ENCODE measurements at regions not wholly inside any gene's neighbourhood (a gene's known extent, or its start where the extent isn't known, plus 50 kb on each side); places are given as distances from the start of the nearest gene placed in this dataset.

DNA sequence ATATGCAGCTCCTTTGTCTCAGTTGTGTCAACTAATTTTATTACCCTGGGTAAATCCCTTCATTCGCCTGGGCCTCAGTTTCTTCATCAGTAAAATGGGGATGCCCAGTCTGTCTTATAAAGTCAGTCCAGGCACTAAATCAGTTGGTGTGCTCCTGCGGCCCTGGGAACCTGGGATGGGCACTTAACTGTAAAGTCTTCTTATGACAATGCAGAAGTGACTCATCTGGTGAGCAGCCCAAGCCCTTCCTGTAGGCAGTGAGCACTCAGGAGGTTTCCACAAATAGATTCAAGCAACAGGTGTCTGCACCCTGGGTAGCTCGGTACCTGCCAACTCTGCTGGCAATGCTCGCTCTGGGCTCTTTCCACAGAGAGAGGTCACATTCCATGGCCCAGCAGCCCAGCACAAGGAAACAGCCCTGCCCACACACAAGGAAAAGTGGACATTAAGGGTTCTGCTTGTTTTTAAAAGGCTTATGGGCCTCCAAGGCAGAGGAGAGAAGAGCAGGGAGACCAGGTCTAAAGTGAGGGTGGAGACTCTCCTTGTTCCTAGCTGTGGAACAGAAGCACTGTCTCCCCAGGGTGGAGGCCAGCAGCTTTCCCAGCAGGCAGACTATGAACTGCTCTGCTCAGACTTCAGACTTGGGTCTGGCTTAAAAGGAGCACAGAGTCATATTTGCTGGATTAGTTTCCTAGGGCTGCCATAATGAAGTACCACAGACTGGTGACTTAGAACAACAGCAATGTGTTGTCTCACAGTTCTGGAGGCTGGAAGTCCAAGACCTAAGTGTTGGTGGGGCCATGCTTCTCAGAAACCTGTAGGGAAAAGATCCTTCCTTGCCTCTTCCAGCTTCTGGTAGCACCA, 89.7 kb upstream of the ADRA1B start:
- DNase-seq: peak; percentile 4

- DNase-seq: no peak
Observed at GRCh38 chr5:159827861-159828260, 88.4 kb upstream of the ADRA1B start.

DNA sequence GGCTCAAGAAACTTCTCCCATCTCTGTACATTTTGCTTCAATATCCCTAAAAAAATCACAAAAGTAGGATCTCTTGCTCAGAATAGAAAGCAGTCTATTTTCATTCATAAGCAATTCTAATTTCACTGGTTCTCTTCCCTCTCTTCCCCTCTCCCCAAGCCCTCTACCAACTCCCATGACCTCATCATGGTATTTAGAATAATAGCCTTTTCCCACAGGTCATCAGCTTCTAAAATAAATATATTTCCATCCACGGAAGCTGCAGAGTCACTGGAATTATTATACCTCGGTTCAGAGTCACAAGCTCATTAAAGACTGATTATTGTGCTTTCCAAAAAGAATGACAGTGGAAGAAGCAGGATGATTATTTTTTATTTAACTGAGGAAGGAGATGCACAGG, 84.2 kb upstream of the ADRA1B start:
- no peak for DNase-seq

DNA sequence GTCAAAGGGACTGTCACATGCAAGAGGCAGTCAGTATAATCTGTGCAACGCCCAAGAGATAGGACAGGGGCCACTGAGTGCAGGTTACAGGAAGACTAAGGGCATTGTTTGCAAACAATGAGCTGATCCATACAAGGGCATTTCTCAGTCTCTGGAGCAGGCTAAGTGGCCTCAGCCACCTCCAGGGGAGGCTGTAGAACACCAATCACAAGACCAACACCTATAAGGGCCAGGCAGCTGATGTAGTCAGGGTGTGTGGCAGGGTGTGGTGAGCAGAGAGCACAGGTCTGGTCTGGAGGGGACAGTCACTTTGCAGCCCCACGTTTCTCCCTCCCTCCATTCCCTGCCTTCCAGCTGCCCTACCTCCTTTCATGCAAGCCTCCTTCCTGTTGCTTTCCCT, 83.2 kb upstream of the ADRA1B start:
- no peak for DNase-seq

DNA sequence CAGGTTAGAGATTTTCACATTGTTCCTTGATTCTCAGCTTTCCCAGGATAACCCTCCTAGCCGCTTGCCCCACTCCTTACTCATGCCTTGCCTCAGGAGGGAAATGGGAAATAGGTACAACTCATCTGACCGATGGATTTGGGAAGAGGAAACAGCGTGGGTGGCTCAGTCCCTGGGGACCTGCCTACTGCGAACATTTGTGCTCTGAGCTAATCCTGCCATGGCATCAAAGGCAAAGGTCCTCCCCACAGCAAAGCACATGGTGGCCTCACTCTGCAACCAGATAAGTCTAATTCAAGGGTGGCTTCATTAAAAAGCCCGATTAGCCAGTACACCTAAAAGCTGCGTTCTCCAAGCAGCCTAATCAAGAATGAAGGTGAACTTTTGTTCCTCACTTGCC, 82.4 kb upstream of the ADRA1B start:
- no peak for DNase-seq

DNA sequence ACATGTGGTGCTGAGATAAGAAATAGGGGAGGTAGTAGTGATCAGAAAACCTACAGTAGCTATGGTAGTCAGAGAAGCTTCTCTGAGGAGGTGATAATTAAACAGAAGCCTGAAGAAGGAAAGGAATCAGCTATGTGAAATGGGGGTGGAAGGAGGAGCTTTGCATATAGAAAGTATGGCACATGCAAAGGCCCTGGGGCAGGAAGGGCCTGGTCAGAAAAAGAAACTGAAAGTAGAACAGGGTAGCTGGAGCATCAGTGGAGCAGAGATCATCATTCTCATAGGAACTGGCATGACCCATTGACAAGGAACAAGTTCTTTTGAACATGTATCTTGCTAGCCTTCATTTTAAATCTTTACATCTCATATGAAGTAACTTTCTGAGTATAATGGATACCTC, 80.7 kb upstream of the ADRA1B start:
- no peak for DNase-seq

- no peak for DNase-seq
Observed at GRCh38 chr5:159836691-159837090, 79.6 kb upstream of the ADRA1B start.

- no peak for DNase-seq
Observed at GRCh38 chr5:159837860-159838259, 78.4 kb upstream of the ADRA1B start.

DNA sequence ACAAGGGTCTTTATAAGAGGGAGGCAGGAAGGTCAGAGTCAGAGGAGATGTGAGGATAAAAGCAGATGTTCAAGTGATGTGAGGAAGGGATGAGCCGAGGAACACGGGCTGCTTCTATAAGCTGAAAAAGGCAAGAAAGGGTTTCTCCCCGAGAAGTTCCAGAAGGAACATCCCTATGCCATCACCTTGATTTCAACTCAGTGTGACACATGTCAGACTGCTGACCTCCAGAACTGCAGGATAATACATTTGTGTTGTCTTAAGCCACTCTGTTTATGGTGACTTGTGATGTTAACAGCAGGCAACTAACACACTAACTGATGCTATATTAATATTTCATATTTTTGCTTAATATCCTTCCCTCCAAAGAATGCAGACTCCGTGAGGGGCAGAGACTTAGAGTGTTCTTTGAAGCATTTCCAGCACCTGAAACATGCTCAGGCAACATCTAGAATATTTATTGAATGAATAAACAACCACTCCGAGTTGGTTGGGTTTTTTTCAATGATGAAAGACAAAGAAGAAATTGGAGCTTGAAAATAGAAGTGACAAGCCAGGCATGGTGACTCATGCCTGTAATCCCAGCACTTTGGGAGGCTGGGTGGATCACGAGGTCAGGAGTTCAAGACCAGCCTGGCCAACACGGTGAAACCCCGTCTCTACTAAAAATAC, 77.6 kb upstream of the ADRA1B start:
- DNase-seq: no peak

DNA sequence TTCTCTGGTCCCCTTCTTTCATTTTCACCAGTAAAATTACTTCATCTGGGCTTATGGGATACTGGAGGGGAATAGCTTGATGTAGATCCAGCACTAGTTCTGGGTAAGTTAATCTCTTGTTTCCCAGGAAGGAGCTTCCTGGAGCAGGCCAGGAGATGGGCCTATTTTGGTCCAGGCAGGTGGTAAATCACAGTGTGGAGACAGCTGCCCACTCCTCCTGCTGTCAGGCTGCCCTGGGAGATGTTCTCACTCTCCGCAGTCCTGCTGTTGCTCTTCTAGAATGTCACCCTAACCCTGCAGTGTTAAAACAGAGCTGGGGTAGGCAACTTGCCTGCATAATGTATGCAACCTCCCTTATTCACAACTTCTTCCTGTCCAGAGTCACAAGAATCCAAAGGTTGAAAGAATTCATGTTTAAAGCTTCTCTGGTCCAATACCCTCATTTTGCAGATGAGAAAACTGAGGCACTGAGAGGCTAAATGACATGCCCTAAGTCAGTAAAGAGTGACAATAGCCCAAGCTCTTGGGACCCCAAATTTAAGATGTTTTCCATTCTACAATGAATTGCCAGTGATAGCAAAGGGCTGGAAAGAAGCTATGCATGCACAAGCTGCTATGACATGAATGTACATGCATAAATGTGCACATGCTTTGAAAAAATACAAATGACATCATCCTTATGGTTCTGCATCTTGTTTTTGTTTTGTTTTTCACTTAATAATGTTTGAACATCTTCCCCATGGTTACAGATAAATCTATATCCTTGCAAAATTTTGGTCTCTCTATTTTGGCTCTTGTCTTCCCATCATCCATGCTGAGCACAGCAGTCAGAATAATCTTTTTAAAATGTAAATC, 71.8 kb upstream of the ADRA1B start:
- no peak for DNase-seq

DNA sequence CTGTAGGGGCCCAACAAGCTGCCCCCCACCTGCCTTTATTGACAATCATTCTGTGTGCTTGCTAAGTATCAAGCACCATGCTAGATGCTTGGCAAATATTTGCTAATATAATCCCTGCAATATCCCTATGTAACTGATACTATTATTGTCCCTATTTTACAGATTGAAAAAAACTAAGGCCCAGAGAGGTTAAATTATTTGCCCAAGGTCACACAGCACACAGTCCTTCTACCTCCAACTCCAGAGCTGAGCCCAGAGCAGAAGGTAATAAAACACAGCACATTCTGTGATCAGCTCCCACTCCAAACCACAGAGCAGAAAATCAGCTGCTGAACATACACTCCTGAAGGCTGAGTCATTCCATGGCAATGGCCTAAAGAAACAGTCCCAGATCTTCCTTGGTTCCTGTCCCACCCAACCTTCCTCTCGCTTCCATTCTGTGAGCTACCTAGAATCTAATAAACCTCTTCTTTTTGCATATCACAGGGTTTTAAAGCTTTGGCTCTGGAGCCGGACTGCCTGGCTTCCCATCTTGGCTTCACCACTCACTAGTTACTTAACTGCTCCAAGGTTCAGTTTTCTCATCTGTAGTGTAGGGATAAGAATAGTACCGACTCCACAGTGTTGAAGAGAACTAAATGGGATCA, 66.7 kb upstream of the ADRA1B start:
- DNase-seq: no peak

DNA sequence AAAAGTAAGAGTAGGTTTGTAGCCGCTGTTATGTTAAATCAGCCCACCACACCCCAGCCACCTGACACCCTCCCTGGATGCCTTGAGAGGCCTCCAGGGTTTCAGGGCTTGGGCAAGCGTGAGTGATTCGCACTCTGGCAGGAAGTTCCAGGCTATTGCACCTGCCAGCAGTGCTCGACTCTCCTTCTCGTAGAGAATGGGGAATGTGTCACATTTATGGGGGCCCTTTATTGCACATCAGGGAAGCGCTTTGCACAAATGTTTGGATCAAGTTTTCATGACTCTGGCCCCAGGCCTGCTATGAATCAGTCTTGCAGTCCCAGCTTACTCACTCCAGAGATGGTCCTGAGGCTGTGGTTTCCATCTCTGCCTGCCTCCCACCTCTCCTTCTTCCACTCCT, 66.1 kb upstream of the ADRA1B start:
- no peak for DNase-seq

GRCh38 chr5:159851053-159851452, 65.2 kb upstream of the ADRA1B start:
- DNase-seq: no peak

DNA sequence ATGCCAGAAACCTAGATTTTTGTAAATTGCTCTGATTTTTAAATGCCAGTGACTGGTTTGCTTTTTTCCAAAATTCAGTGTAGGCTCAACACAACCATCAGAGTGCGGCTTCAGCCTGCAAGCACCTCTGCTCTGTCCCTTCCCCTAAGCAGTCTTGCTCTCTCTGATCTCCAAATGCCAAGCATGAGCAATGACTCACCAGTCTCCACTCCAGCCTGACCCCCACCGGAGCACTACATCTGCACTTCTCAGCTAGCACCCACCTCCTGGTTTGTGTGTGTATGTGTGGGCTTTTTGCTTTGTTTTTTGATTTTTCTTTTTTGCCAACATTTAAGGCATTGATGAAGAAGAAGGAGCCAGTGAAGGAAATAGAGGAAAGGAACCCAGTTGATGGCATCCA, 61.4 kb upstream of the ADRA1B start:
- no peak for DNase-seq

- DNase-seq: no peak
Observed at GRCh38 chr5:159855476-159856191, 60.6 kb upstream of the ADRA1B start.

GRCh38 chr5:159858871-159859270, 57.4 kb upstream of the ADRA1B start:
- no peak for DNase-seq

DNA sequence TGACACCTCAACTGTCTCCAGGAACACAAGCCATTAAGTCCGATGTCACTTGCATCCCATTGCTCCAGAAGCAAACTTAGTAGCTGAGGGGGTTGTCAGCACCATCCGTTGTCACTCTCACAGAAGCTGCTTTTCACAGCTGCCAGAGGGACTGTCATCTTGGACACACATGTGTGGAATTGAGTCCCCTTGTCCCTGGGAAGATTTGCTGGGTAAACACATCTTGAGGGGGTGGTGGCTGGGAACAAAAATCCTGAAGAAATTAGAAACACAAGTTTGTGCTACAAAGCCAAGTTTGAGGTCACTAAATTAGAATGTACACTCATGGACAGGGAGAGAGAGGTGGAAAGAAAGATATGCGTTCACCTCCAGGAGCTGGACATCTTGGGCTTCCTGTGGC, 55.2 kb upstream of the ADRA1B start:
- no peak for DNase-seq

GRCh38 chr5:159864885-159865691, 51.2 kb upstream of the ADRA1B start:
- DNase-seq: no peak

GRCh38 chr5:159866093-159866492, 50.2 kb upstream of the ADRA1B start:
- DNase-seq: no peak
